GM12891 (cell line): ENCODE measurements at regions not wholly inside any gene's neighbourhood (a gene's known extent, or its start where the extent isn't known, plus 50 kb on each side); places are given as distances from the start of the nearest gene placed in this dataset.

Source experiments
- POLR2A ChIP-seq: IDR thresholded peaks from 2 replicates; pipeline ENCODE4 v1.6.1; 2011; ENCODE audit warnings: low read depth, low read length, control low read depth
- POLR2AphosphoS5 ChIP-seq: IDR thresholded peaks from 2 replicates; pipeline ENCODE4 v1.6.1; 2011; ENCODE audit warnings: low read depth, low read length, control low read depth
- POU2F2 ChIP-seq: IDR thresholded peaks from 2 replicates; pipeline ENCODE4 v1.6.1; 2011; ENCODE audit warnings: low read depth, mild to moderate bottlenecking, control low read depth, low read length, moderate library complexity
- SPI1 ChIP-seq: IDR thresholded peaks from 2 replicates; pipeline ENCODE4 v1.6.1; 2011; ENCODE audit warnings: low read depth, low read length, control low read depth
- TAF1 ChIP-seq: IDR thresholded peaks from 2 replicates; pipeline ENCODE4 v1.6.1; 2011; ENCODE audit warnings: low read depth, low read length, control low read depth

GRCh38 chrX:39899856-39900776 lies 197.6 kb downstream of the BCOR start:
- no peak for TF ChIP-seq POLR2A
- no peak for TF ChIP-seq POLR2AphosphoS5
- no peak for TF ChIP-seq SPI1
- TF ChIP-seq TAF1: no peak
- no peak for TF ChIP-seq POU2F2
